Activated T-helper 17 cell treated with anti-CD3 and anti-CD28 coated beads, Interleukin-2, amount 50 U/mL, for 72 hours (primary cell): ENCODE measurements at regions not wholly inside any gene's neighbourhood (a gene's known extent, or its start where the extent isn't known, plus 50 kb on each side); places are given as distances from the start of the nearest gene placed in this dataset.
"Not testable (repeated sequence)": the region's sequence is repeated elsewhere in the genome, so short reads cannot be mapped to it uniquely, and the experiment has no call there.

Source experiments
- ATAC-seq: fragments of 150-1000 bp; cut with Tn5 transposase; replicated peaks from 2 replicates; pipeline ENCODE4 v1.10.0; 2021; ENCODE audit warnings: mild to moderate bottlenecking, moderate library complexity
- H3K27ac Mint-ChIP-seq: one replicate; pipeline ENCODE4 v1.8.0; 2022; ENCODE audit warnings: mixed read lengths
- H3K27me3 Mint-ChIP-seq: one replicate; pipeline ENCODE4 v1.8.0; 2022; ENCODE audit warnings: mixed read lengths
- H3K36me3 Mint-ChIP-seq: one replicate; pipeline ENCODE4 v1.8.0; 2022; ENCODE audit warnings: low read depth, mild to moderate bottlenecking, mixed read lengths
- H3K4me1 Mint-ChIP-seq: one replicate; pipeline ENCODE4 v1.8.0; 2022; ENCODE audit warnings: mixed read lengths
- H3K4me3 Mint-ChIP-seq: one replicate; pipeline ENCODE4 v1.8.0; 2022; ENCODE audit warnings: mild to moderate bottlenecking, mixed read lengths
- H3K9me3 Mint-ChIP-seq: one replicate; pipeline ENCODE4 v1.8.0; 2022; ENCODE audit warnings: mixed read lengths

GRCh38 chr14:105883066-105884005 is 357.0 kb downstream of the TMEM121 start:
- ATAC-seq, result no peak
- no peak overlapping the region for H3K4me3 Mint-ChIP-seq
- no peaks in the 10 kb centered on the region for H3K9me3 Mint-ChIP-seq
- H3K27me3 Mint-ChIP-seq, result peaks cover 12% of the 10 kb centered on the region
- H3K4me1 Mint-ChIP-seq, result no peaks in the 10 kb centered on the region
- no peak overlapping the region for H3K27ac Mint-ChIP-seq
- no peaks in the 10 kb centered on the region for H3K36me3 Mint-ChIP-seq

- peaks cover 10% of the 10 kb centered on the region for H3K27me3 Mint-ChIP-seq
- ATAC-seq, H3K4me1 Mint-ChIP-seq, H3K27ac Mint-ChIP-seq, H3K4me3 Mint-ChIP-seq, H3K36me3 Mint-ChIP-seq, H3K9me3 Mint-ChIP-seq: not testable (repeated sequence)
Measured at GRCh38 chr14:105884192-105884807, 357.9 kb downstream of the TMEM121 start.

- Mint-ChIP-seq H3K9me3 (no peaks in the 10 kb centered on the region), H3K36me3 (no peaks in the 10 kb centered on the region), H3K4me3 (no peak overlapping the region), H3K27ac (no peak overlapping the region), H3K27me3 (peaks cover 7% of the 10 kb centered on the region), H3K4me1 (no peaks in the 10 kb centered on the region)
- no peak for ATAC-seq
Measured at GRCh38 chr14:105884808-105885281, 358.5 kb downstream of the TMEM121 start.

- peaks cover 10% of the 10 kb centered on the region for H3K27me3 Mint-ChIP-seq
- H3K36me3 Mint-ChIP-seq, result no peaks in the 10 kb centered on the region
- no peak for ATAC-seq
- no peaks in the 10 kb centered on the region for H3K4me1 Mint-ChIP-seq
- no peak overlapping the region for H3K4me3 Mint-ChIP-seq
- no peaks in the 10 kb centered on the region for H3K9me3 Mint-ChIP-seq
- H3K27ac Mint-ChIP-seq, result no peak overlapping the region
Measured at GRCh38 chr14:105885561-105886320, 359.4 kb downstream of the TMEM121 start.

GRCh38 chr14:105886791-105887191 is 360.4 kb downstream of the TMEM121 start:
- not testable (repeated sequence) for H3K27ac Mint-ChIP-seq, H3K4me3 Mint-ChIP-seq, H3K9me3 Mint-ChIP-seq, H3K4me1 Mint-ChIP-seq, ATAC-seq, H3K36me3 Mint-ChIP-seq
- peaks cover 11% of the 10 kb centered on the region for H3K27me3 Mint-ChIP-seq

GRCh38 chr14:105887692-105888091 is 361.3 kb downstream of the TMEM121 start:
- Mint-ChIP-seq H3K9me3 (no peaks in the 10 kb centered on the region), H3K4me1 (no peaks in the 10 kb centered on the region), H3K36me3 (no peaks in the 10 kb centered on the region), H3K27me3 (peaks cover 11% of the 10 kb centered on the region), H3K4me3 (no peak overlapping the region), H3K27ac (no peak overlapping the region)
- ATAC-seq, result no peak

- H3K36me3 Mint-ChIP-seq, result no peaks in the 10 kb centered on the region
- no peaks in the 10 kb centered on the region for H3K4me1 Mint-ChIP-seq
- H3K27me3 Mint-ChIP-seq, result peaks cover 11% of the 10 kb centered on the region
- no peaks in the 10 kb centered on the region for H3K9me3 Mint-ChIP-seq
- no peak for ATAC-seq
- H3K27ac Mint-ChIP-seq, result no peak overlapping the region
- no peak overlapping the region for H3K4me3 Mint-ChIP-seq
Measured at GRCh38 chr14:105888151-105888550, 361.8 kb downstream of the TMEM121 start.

- no peak for ATAC-seq
- peaks cover 11% of the 10 kb centered on the region for H3K27me3 Mint-ChIP-seq
- no peaks in the 10 kb centered on the region for H3K36me3 Mint-ChIP-seq
- H3K27ac Mint-ChIP-seq, result no peak overlapping the region
- H3K4me3 Mint-ChIP-seq, result no peak overlapping the region
- H3K4me1 Mint-ChIP-seq, result no peaks in the 10 kb centered on the region
- no peaks in the 10 kb centered on the region for H3K9me3 Mint-ChIP-seq
Measured at GRCh38 chr14:105888784-105889665, 362.6 kb downstream of the TMEM121 start.

GRCh38 chr14:105889666-105890473 is 363.5 kb downstream of the TMEM121 start:
- Mint-ChIP-seq H3K27ac (no peak overlapping the region), H3K4me1 (no peaks in the 10 kb centered on the region), H3K36me3 (no peaks in the 10 kb centered on the region), H3K4me3 (no peak overlapping the region), H3K9me3 (no peaks in the 10 kb centered on the region), H3K27me3 (peaks cover 11% of the 10 kb centered on the region)
- ATAC-seq, result no peak

- Mint-ChIP-seq H3K9me3 (no peaks in the 10 kb centered on the region), H3K27me3 (peaks cover 7% of the 10 kb centered on the region)
Measured at GRCh38 chr14:105890474-105891220, 364.3 kb downstream of the TMEM121 start.

GRCh38 chr14:105891221-105891602 is 364.8 kb downstream of the TMEM121 start:
- peaks cover 7% of the 10 kb centered on the region for H3K27me3 Mint-ChIP-seq
- H3K4me3 Mint-ChIP-seq, result no peak overlapping the region
- H3K27ac Mint-ChIP-seq, result no peak overlapping the region
- no peaks in the 10 kb centered on the region for H3K9me3 Mint-ChIP-seq
- no peaks in the 10 kb centered on the region for H3K4me1 Mint-ChIP-seq
- no peak for ATAC-seq
- no peaks in the 10 kb centered on the region for H3K36me3 Mint-ChIP-seq

More at GRCh38 chr14:105890474-105891220, 364.3 kb downstream of the TMEM121 start:
- Mint-ChIP-seq H3K4me3 (no peak overlapping the region), H3K27ac (no peak overlapping the region), H3K4me1 (no peaks in the 10 kb centered on the region), H3K36me3 (no peaks in the 10 kb centered on the region)
- no peak for ATAC-seq

GRCh38 chr14:105891631-105892452 is 365.5 kb downstream of the TMEM121 start:
- Mint-ChIP-seq H3K27me3 (peaks cover 10% of the 10 kb centered on the region), H3K27ac (no peak overlapping the region)
- no peak for ATAC-seq

More at GRCh38 chr14:105891631-105892452, 365.5 kb downstream of the TMEM121 start:
- H3K4me3 Mint-ChIP-seq, result no peak overlapping the region
- no peaks in the 10 kb centered on the region for H3K36me3 Mint-ChIP-seq
- H3K9me3 Mint-ChIP-seq, result no peaks in the 10 kb centered on the region
- H3K4me1 Mint-ChIP-seq, result no peaks in the 10 kb centered on the region
